DOHH2 (cell line): ENCODE measurements at regions not wholly inside any gene's neighbourhood (a gene's known extent, or its start where the extent isn't known, plus 50 kb on each side); places are given as distances from the start of the nearest gene placed in this dataset.

ENCODE experiments used
- H3F3A ChIP-seq: fragments of 200-600 bp; sonication (generic), shearing (Covaris generic); 2 replicates; pipeline ENCODE4 v1.6.0; 2016; ENCODE audit warnings: antibody characterized with exemption, mild to moderate bottlenecking; ENCODE audit not compliant: control insufficient read depth, insufficient read depth
- H3K27ac ChIP-seq: fragments of 200-600 bp; sonication (generic); 2 replicates; pipeline ENCODE4 v1.5.1; 2014; ENCODE audit warnings: low read depth, mild to moderate bottlenecking, low read length, moderate library complexity
- H3K27me3 ChIP-seq: fragments of 200-600 bp; sonication (generic); 2 replicates; pipeline ENCODE4 v1.6.1; 2014; ENCODE audit warnings: mild to moderate bottlenecking, low read length, mixed read lengths; ENCODE audit not compliant: control insufficient read depth
- H3K36me3 ChIP-seq: fragments of 200-600 bp; sonication (generic); 2 replicates; pipeline ENCODE4 v1.6.1; 2014; ENCODE audit warnings: mild to moderate bottlenecking, low read length, moderate library complexity, mixed read lengths; ENCODE audit not compliant: control insufficient read depth
- H3K4me1 ChIP-seq: fragments of 200-600 bp; sonication (generic); 2 replicates; pipeline ENCODE4 v1.6.1; 2014; ENCODE audit warnings: mild to moderate bottlenecking, low read length, mixed read lengths; ENCODE audit not compliant: control insufficient read depth
- H3K4me2 ChIP-seq: fragments of 200-600 bp; sonication (generic); 2 replicates; pipeline ENCODE4 v1.6.0; 2014; ENCODE audit warnings: mild to moderate bottlenecking, low read length, moderate library complexity
- H3K4me3 ChIP-seq: fragments of 200-600 bp; sonication (generic); 2 replicates; pipeline ENCODE4 v1.5.1; 2014; ENCODE audit warnings: mild to moderate bottlenecking, low read length, mixed read lengths
- H3K79me2 ChIP-seq: fragments of 200-600 bp; sonication (generic); 2 replicates; pipeline ENCODE4 v1.6.1; 2014; ENCODE audit warnings: mild to moderate bottlenecking, low read length, mixed read lengths; ENCODE audit not compliant: control insufficient read depth
- H3K9me2 ChIP-seq: fragments of 200-600 bp; sonication (generic); replicated peaks from 2 replicates; pipeline ENCODE4 v1.6.1; 2014; ENCODE audit warnings: mild to moderate bottlenecking, low read length, mixed read lengths; ENCODE audit not compliant: control insufficient read depth
- H3K9me3 ChIP-seq: fragments of 200-600 bp; sonication (generic); 2 replicates; pipeline ENCODE4 v1.6.1; 2014; ENCODE audit warnings: antibody characterized with exemption, low read length, mixed read lengths; ENCODE audit not compliant: control insufficient read depth, insufficient read depth
- H4K20me1 ChIP-seq: fragments of 200-600 bp; sonication (generic); 2 replicates; pipeline ENCODE4 v1.6.0; 2014; ENCODE audit warnings: low read depth, mild to moderate bottlenecking, antibody characterized with exemption, low read length, moderate library complexity; ENCODE audit not compliant: control insufficient read depth, insufficient read depth
- EZH2phosphoT487 ChIP-seq: fragments of 200-600 bp; sonication (generic); IDR thresholded peaks from 2 replicates; pipeline ENCODE4 v1.6.1; 2017; ENCODE audit warnings: borderline replicate concordance, mild to moderate bottlenecking, antibody characterized with exemption, low read length, moderate library complexity, mixed read lengths
- TF ChIP-seq, protein P1 (sequence below): fragments of 200-600 bp; sonication (generic); IDR thresholded peaks from one replicate; pipeline ENCODE4 v1.5.1; 2014; ENCODE audit warnings: antibody characterized with exemption, mild to moderate bottlenecking, low read depth, low read length; ENCODE audit not compliant: poor library complexity, severe bottlenecking

DNA sequence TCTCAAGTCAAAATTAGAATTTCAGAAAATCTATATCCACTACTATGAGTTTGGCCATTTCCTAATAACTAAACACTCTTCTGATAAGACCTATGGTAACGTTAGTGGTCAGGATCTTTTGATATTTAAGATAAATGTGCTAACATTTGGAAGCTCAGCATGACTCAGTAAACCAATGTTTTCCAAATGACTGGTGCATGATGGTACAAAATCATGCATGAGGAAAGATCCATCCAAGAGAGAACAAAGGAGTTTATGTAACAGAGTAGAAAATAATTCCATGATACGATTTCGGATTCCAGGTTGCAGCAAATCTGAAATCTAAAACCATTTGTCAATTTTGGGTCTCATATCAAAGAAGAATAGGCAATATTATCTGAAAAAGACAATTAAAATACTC lies 279.2 kb downstream of the NSG2 start:
- H3K36me3 ChIP-seq, result no peaks in the 10 kb centered on the region
- no peaks in the 10 kb centered on the region for H3K9me2 ChIP-seq
- no peak overlapping the region for H3K27ac ChIP-seq
- no peak overlapping the region for H3K4me2 ChIP-seq
- no peaks in the 10 kb centered on the region for H3K9me3 ChIP-seq
- H3K27me3 ChIP-seq, result no peaks in the 10 kb centered on the region
- no peaks in the 10 kb centered on the region for H4K20me1 ChIP-seq
- no peaks in the 10 kb centered on the region for H3K79me2 ChIP-seq
- H3K4me3 ChIP-seq, result no peak overlapping the region
- H3F3A ChIP-seq, result no peaks in the 10 kb centered on the region
- no peaks in the 10 kb centered on the region for H3K4me1 ChIP-seq
- TF ChIP-seq, protein P1, sequence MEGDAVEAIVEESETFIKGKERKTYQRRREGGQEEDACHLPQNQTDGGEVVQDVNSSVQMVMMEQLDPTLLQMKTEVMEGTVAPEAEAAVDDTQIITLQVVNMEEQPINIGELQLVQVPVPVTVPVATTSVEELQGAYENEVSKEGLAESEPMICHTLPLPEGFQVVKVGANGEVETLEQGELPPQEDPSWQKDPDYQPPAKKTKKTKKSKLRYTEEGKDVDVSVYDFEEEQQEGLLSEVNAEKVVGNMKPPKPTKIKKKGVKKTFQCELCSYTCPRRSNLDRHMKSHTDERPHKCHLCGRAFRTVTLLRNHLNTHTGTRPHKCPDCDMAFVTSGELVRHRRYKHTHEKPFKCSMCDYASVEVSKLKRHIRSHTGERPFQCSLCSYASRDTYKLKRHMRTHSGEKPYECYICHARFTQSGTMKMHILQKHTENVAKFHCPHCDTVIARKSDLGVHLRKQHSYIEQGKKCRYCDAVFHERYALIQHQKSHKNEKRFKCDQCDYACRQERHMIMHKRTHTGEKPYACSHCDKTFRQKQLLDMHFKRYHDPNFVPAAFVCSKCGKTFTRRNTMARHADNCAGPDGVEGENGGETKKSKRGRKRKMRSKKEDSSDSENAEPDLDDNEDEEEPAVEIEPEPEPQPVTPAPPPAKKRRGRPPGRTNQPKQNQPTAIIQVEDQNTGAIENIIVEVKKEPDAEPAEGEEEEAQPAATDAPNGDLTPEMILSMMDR, result no peak
- TF ChIP-seq EZH2phosphoT487, result no peak

DNA sequence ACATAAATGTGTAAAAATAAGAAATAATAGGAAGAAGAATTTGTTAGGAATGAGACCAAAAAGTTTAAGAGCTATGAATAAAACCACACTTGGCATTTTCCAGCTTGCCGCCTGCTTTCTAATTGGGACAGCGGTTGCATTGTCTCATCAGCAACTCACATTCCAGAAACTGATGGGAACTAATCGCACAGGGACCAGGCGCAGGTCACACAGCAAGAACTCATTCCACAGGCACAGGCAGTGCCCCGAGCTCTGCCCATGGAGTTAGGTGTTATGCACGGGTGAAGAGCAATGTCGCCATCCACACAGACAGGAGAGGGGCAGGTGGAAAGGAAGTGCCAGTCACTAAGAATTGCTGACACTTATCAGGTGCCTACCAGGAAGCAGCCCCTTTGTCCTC lies 279.9 kb downstream of the NSG2 start:
- Histone ChIP-seq H3K27ac (no peak overlapping the region), H3K4me3 (no peak overlapping the region), H3K4me2 (no peak overlapping the region), H3K79me2 (no peaks in the 10 kb centered on the region), H3K4me1 (no peaks in the 10 kb centered on the region), H3K36me3 (no peaks in the 10 kb centered on the region), H3K9me2 (no peaks in the 10 kb centered on the region), H3K9me3 (no peaks in the 10 kb centered on the region), H3F3A (no peaks in the 10 kb centered on the region), H4K20me1 (no peaks in the 10 kb centered on the region), H3K27me3 (no peaks in the 10 kb centered on the region)
- TF ChIP-seq, protein P1, result no peak
- no peak for TF ChIP-seq EZH2phosphoT487

DNA sequence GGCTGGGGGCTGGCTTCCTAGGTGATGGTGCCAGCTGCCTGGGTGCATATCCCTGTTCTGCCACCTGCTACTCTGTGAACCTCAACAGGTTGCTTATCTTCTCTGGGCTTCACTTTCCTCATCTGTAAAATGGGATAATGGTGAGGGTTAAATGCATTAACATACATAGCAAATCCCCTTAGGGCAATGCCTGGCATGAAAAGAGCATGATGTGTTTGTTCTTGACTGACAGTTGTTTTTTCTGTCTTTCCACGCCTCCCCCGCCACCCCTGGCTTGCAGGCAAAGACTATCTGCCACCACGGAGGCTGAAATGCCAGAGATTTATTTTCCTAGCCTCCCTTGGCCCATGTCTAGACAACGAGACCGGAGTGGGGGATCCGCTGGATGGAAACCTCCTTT lies 280.5 kb downstream of the NSG2 start:
- H3K27me3 ChIP-seq, result no peaks in the 10 kb centered on the region
- H3K4me1 ChIP-seq, result no peaks in the 10 kb centered on the region
- H4K20me1 ChIP-seq, result no peaks in the 10 kb centered on the region
- H3K4me3 ChIP-seq, result no peak overlapping the region
- no peaks in the 10 kb centered on the region for H3K9me2 ChIP-seq
- no peaks in the 10 kb centered on the region for H3F3A ChIP-seq
- no peak overlapping the region for H3K4me2 ChIP-seq
- no peaks in the 10 kb centered on the region for H3K9me3 ChIP-seq
- H3K27ac ChIP-seq, result no peak overlapping the region
- TF ChIP-seq, protein P1, result no peak
- no peak for TF ChIP-seq EZH2phosphoT487
- H3K79me2 ChIP-seq, result no peaks in the 10 kb centered on the region
- no peaks in the 10 kb centered on the region for H3K36me3 ChIP-seq

DNA sequence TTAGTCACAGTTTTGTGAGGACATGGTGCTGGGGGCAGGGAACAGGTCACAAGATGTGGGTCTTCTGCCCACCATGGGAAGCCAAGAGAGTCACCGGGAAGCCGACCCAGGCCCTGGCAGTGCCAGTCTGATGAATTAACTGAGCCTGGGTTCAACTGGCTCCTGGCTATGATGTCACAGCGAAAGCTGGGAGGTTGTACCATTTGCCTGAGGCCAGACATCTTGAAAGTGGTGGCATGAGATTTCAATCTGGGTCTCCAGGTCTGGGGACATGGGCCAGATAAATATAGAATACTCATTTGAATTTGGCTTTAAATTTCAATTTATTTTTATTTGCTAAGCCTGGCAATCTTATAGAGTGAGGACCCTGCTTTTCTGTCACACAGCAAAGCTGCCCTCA lies 280.9 kb downstream of the NSG2 start:
- Histone ChIP-seq H4K20me1 (no peaks in the 10 kb centered on the region), H3K79me2 (no peaks in the 10 kb centered on the region), H3K27me3 (no peaks in the 10 kb centered on the region), H3K27ac (no peak overlapping the region), H3F3A (no peaks in the 10 kb centered on the region), H3K4me3 (no peak overlapping the region), H3K4me2 (no peak overlapping the region), H3K9me2 (no peaks in the 10 kb centered on the region), H3K9me3 (no peaks in the 10 kb centered on the region), H3K36me3 (no peaks in the 10 kb centered on the region), H3K4me1 (no peaks in the 10 kb centered on the region)
- TF ChIP-seq, protein P1, result no peak
- no peak for TF ChIP-seq EZH2phosphoT487
